ENCODE measurements at regions not wholly inside any gene's neighbourhood (a gene's known extent, or its start where the extent isn't known, plus 50 kb on each side); places are given as distances from the start of the nearest gene placed in this dataset.

DNA sequence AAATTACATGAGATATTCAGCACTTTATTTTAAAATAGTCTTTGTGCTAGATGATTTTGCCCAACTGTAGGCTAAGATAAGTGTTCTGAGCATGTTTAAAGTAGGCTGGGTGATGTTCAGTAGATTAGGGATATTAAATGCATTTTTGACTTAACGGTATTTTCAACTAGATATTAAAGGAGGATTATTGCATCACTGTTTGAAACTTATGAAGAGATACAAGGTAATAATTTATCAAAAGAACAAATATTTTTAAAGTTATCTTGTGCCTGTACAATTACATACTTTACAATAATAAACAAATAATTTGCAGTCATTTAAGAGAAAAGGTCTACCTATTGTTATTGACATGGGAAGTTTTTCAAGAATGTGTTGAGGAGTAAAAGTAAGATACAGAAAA is 368.6 kb upstream of the DCN start:
- TF ChIP-seq, protein P1, sequence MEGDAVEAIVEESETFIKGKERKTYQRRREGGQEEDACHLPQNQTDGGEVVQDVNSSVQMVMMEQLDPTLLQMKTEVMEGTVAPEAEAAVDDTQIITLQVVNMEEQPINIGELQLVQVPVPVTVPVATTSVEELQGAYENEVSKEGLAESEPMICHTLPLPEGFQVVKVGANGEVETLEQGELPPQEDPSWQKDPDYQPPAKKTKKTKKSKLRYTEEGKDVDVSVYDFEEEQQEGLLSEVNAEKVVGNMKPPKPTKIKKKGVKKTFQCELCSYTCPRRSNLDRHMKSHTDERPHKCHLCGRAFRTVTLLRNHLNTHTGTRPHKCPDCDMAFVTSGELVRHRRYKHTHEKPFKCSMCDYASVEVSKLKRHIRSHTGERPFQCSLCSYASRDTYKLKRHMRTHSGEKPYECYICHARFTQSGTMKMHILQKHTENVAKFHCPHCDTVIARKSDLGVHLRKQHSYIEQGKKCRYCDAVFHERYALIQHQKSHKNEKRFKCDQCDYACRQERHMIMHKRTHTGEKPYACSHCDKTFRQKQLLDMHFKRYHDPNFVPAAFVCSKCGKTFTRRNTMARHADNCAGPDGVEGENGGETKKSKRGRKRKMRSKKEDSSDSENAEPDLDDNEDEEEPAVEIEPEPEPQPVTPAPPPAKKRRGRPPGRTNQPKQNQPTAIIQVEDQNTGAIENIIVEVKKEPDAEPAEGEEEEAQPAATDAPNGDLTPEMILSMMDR (IDR thresholded peaks at IDR 0.05), result no peak
- TF ChIP-seq POLR2AphosphoS5 (IDR thresholded peaks at IDR 0.05; ENCODE audit: insufficient read depth in 1 of 2, low read depth in 1 of 2), result no peak
